RWPE2 (cell line): ENCODE measurements at regions not wholly inside any gene's neighbourhood (a gene's known extent, or its start where the extent isn't known, plus 50 kb on each side); places are given as distances from the start of the nearest gene placed in this dataset.

Experiments
- ATAC-seq: fragments of 200-7000 bp; cut with Tn5 transposase; 3 replicates; pipeline ENCODE4 v1.9.1; 2021; ENCODE audit warnings: low read depth
- DNase-seq: peaks from one replicate; pipeline ENCODE4 v3.0.0-alpha.2; 2020; ENCODE audit warnings: low spot score
- H3K27ac ChIP-seq: fragments of 450-650 bp; 2 replicates; pipeline ENCODE4 v1.5.1; 2017; ENCODE audit warnings: mild to moderate bottlenecking; ENCODE audit not compliant: poor library complexity, severe bottlenecking
- H3K27me3 ChIP-seq: fragments of 250-450 bp; sonication (Bioruptor Pico); 2 replicates; pipeline ENCODE4 v1.5.1; 2021; ENCODE audit warnings: mild to moderate bottlenecking, moderate library complexity; ENCODE audit not compliant: insufficient read depth, poor library complexity, severe bottlenecking
- H3K36me3 ChIP-seq: fragments of 250-450 bp; sonication (Bioruptor Pico); 2 replicates; pipeline ENCODE4 v1.5.1; 2020; ENCODE audit warnings: low read depth, mild to moderate bottlenecking, moderate library complexity
- H3K4me1 ChIP-seq: fragments of 250-450 bp; sonication (Bioruptor Pico); 2 replicates; pipeline ENCODE4 v1.5.1; 2021; ENCODE audit warnings: mild to moderate bottlenecking, moderate library complexity; ENCODE audit not compliant: insufficient read depth, poor library complexity, severe bottlenecking
- H3K4me3 ChIP-seq: fragments of 250-450 bp; sonication (Bioruptor Pico); 2 replicates; pipeline ENCODE4 v1.5.1; 2021; ENCODE audit warnings: mild to moderate bottlenecking, moderate library complexity; ENCODE audit not compliant: severe bottlenecking
- H3K9me3 ChIP-seq: fragments of 250-450 bp; sonication (Bioruptor Pico); 2 replicates; pipeline ENCODE4 v1.5.1; 2021; ENCODE audit warnings: mild to moderate bottlenecking, moderate library complexity; ENCODE audit not compliant: severe bottlenecking
- CTCF ChIP-seq: fragments of 450-650 bp; IDR thresholded peaks from one replicate; pipeline ENCODE4 v1.5.1; 2017; ENCODE audit warnings: mild to moderate bottlenecking, moderate library complexity; ENCODE audit not compliant: poor library complexity, severe bottlenecking

DNA sequence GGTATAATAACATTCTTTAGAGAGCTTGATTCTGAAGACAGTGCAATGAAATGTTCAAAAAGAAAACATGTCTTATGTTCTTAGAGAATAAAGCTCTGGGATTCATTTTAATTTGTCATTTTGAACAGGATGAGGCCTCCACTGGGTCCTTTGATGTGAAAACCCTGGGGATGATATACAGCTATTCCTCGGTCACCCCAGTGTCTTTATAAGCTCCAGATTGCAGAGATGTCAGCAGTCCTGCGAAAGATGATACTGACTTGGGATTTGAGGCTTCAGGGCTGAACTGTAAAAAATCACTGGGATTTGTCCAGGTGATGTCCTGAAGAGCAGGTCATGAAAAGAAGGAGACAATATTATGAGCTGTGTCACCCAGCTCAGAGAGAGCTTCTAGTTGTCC lies 529.7 kb upstream of the ZNF608 start:
- Histone ChIP-seq H3K9me3 (no peaks in the 10 kb centered on the region), H3K4me1 (peaks cover 14% of the 10 kb centered on the region), H3K27me3 (no peaks in the 10 kb centered on the region), H3K36me3 (no peaks in the 10 kb centered on the region), H3K27ac (no peak overlapping the region), H3K4me3 (no peak overlapping the region)
- TF ChIP-seq CTCF = no peak
- ATAC-seq (no peak), DNase-seq (no peak)

DNA sequence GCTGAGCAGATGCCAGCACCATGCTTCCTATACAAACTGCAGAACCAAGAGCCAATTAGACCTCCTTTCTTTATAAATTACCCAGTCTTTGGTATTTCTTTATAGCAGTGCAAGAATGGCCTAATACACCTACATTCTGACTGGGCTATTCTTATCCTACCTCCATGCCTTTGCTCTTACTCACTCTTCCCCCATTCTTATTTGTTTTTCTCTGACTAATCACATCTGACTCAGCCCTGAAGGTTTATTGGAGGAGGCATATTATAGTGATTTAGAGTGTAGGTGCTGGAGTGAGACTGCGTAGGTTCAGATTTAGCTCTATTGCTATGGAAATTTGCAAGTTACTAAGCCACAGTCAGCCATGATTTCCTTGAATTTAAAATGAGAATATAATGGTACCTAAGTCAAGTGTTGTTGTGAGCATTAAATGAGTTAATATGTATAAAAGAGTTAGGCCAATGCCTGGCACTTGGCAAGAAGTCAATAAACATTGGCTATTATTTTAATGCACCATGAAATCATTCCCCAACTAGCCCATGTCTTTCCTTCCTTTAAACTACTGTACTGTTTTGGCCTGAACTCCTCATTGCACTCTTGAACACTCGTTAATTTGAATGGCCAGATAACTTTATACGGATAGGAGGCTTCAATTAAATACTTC lies 531.2 kb upstream of the ZNF608 start:
- no peaks in the 10 kb centered on the region for H3K27me3 ChIP-seq
- H3K4me3 ChIP-seq = no peak overlapping the region
- no peaks in the 10 kb centered on the region for H3K36me3 ChIP-seq
- H3K9me3 ChIP-seq = no peaks in the 10 kb centered on the region
- H3K27ac ChIP-seq = peak overlapping the region; percentile 68
- no peak for TF ChIP-seq CTCF
- DNase-seq (no peak), ATAC-seq (peak; percentile 100)
- peaks cover 14% of the 10 kb centered on the region for H3K4me1 ChIP-seq

DNA sequence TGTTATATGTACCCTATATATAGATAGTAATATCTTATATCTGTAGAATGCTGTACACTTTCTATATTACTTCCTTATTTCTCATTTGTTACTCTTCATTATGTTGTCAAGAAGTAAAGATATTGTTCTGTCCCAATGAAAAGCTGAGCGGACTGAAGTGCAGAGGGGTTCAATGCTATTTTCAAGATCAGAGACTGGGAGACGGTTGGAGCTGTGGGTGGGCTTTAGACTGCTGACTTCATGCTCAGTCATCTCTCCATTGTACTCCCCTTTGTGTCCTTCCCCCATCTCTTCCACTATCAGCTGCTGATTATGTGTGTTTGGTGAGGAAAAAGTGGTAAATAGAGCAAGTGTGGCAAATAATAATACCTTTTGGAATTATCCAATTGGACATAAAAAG lies 532.3 kb upstream of the ZNF608 start:
- no peaks in the 10 kb centered on the region for H3K27me3 ChIP-seq
- peaks cover 14% of the 10 kb centered on the region for H3K4me1 ChIP-seq
- no peak for TF ChIP-seq CTCF
- no peaks in the 10 kb centered on the region for H3K9me3 ChIP-seq
- no peak overlapping the region for H3K4me3 ChIP-seq
- H3K27ac ChIP-seq = no peak overlapping the region
- no peak for ATAC-seq
- no peak for DNase-seq
- H3K36me3 ChIP-seq = no peaks in the 10 kb centered on the region

GRCh38 chr5:125281667-125282066 lies 535.2 kb upstream of the ZNF608 start:
- H3K9me3 ChIP-seq = no peaks in the 10 kb centered on the region
- H3K36me3 ChIP-seq = no peaks in the 10 kb centered on the region
- ATAC-seq (no peak), DNase-seq (no peak)
- H3K27me3 ChIP-seq = no peaks in the 10 kb centered on the region
- no peak overlapping the region for H3K4me3 ChIP-seq
- TF ChIP-seq CTCF = no peak
- no peak overlapping the region for H3K27ac ChIP-seq
- peaks cover 14% of the 10 kb centered on the region for H3K4me1 ChIP-seq

GRCh38 chr5:125283372-125283771 lies 536.9 kb upstream of the ZNF608 start:
- ATAC-seq (no peak), DNase-seq (no peak)
- H3K9me3 ChIP-seq = no peaks in the 10 kb centered on the region
- no peak overlapping the region for H3K27ac ChIP-seq
- no peak for TF ChIP-seq CTCF
- peaks cover under 1% of the 10 kb centered on the region for H3K4me1 ChIP-seq
- no peak overlapping the region for H3K4me3 ChIP-seq
- H3K36me3 ChIP-seq = no peaks in the 10 kb centered on the region
- H3K27me3 ChIP-seq = no peaks in the 10 kb centered on the region
